Prostate gland (tissue), 2 donors: ENCODE measurements at regions not wholly inside any gene's neighbourhood (a gene's known extent, or its start where the extent isn't known, plus 50 kb on each side); places are given as distances from the start of the nearest gene placed in this dataset.

Source experiments
- DNase-seq: peaks from one replicate; pipeline ENCODE4 v3.0.0-alpha.2; 2019; ENCODE audit warnings: low spot score
- H3K27ac ChIP-seq, 2 donors: fragments of 200-600 bp; sonication (generic); 2 replicates each; pipeline ENCODE4 v1.5.1; 2017 to 2019
- H3K27me3 ChIP-seq: fragments of 200-600 bp; sonication (generic); replicated peaks from 2 replicates; pipeline ENCODE4 v1.5.1; 2019; ENCODE audit not compliant: insufficient read depth
- H3K36me3 ChIP-seq, 2 donors: fragments of 200-600 bp; sonication (generic); 1 replicate in 1 of 2; 2 replicates in 1 of 2; pipeline versions ENCODE4 v1.5.1 to v1.8.1; 2017 to 2019
- H3K4me1 ChIP-seq: fragments of 200-600 bp; sonication (generic); replicated peaks from 2 replicates; pipeline ENCODE4 v1.5.1; 2019
- H3K4me3 ChIP-seq, 2 donors: fragments of 200-600 bp; sonication (generic); 2 replicates each; pipeline ENCODE4 v1.5.1; 2017 to 2019
- H3K9me3 ChIP-seq: fragments of 200-600 bp; sonication (generic); 2 replicates; pipeline ENCODE4 v1.5.1; 2017
- POLR2A ChIP-seq: fragments of 450-650 bp; IDR thresholded peaks from one replicate; pipeline ENCODE4 v1.6.1; 2016; ENCODE audit warnings: antibody characterized with exemption, mild to moderate bottlenecking
- POLR2AphosphoS5 ChIP-seq: sonication (generic); formaldehyde crosslinking; IDR thresholded peaks from one replicate; pipeline ENCODE4 v1.6.1; 2017; ENCODE audit warnings: antibody characterized with exemption
- WGBS: methylation state at CpG from one replicate; pipeline ENCODE4 v1.1.5; 2018; 5-methylcytosine and 5-hydroxymethylcytosine counted together
- intact Hi-C: fragments of 100-400 bp; cut with DNase I; formaldehyde crosslinking; loops from one replicate; pipeline ENCODE4 v1.14.2; 2022
- TF ChIP-seq, protein P1 (sequence below), 4 experiments: fragments of 200-600 bp in 2 of 4; fragments of 450-650 bp in 2 of 4; sonication (generic) in 2 of 4; IDR thresholded peaks; 1 replicate in 3 of 4; 2 replicates in 1 of 4; pipeline ENCODE4 v1.5.1; 2016 to 2019; ENCODE audit warnings: antibody characterized with exemption in 4 of 4, mild to moderate bottlenecking in 2 of 4, moderate library complexity in 2 of 4

DNA sequence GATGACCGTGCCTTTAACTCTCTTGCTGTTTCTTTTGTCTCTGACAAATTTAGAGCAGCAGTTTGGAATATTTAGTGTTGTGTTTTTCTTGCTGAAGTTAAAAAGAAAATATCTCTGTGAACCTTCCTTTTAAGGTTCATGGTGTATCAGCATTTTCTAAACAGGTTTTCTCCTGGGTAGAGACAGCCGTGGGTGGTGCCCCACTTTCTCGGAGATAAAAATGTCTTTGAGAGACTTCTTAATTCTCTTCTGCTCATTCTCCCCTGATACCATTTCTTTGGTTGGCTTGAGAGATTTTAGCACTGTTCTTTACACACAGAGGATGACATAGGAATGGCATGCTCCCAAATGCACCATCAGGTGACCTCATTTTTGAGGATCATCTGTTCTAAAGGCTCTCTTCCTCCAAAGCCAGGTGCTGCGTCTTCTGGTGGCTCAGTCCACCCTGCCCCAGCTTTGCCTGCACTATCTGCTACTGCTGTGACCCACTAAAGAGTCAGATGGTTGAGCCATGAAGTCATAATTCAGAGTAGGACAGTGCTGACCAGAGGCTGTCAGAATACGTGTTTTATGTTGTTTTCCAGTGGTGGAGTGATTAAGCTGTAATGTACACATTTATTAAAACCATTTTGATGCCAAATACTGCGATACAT, 90.3 kb upstream of the SLC10A2 start:
- no peaks in the 10 kb centered on the region for H3K27me3 ChIP-seq
- no peak overlapping the region for H3K4me3 ChIP-seq
- TF ChIP-seq POLR2AphosphoS5 (no peak), POLR2A (no peak)
- TF ChIP-seq, protein P1, sequence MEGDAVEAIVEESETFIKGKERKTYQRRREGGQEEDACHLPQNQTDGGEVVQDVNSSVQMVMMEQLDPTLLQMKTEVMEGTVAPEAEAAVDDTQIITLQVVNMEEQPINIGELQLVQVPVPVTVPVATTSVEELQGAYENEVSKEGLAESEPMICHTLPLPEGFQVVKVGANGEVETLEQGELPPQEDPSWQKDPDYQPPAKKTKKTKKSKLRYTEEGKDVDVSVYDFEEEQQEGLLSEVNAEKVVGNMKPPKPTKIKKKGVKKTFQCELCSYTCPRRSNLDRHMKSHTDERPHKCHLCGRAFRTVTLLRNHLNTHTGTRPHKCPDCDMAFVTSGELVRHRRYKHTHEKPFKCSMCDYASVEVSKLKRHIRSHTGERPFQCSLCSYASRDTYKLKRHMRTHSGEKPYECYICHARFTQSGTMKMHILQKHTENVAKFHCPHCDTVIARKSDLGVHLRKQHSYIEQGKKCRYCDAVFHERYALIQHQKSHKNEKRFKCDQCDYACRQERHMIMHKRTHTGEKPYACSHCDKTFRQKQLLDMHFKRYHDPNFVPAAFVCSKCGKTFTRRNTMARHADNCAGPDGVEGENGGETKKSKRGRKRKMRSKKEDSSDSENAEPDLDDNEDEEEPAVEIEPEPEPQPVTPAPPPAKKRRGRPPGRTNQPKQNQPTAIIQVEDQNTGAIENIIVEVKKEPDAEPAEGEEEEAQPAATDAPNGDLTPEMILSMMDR (IDR thresholded peaks at IDR 0.05), result no peak
- intact Hi-C loops, result no loop called here
- H3K27ac ChIP-seq, result no peak overlapping the region
- H3K9me3 ChIP-seq, result no peaks in the 10 kb centered on the region
- no peaks in the 10 kb centered on the region for H3K4me1 ChIP-seq
- no peak for DNase-seq
- 65% methylated on average over 6 of the region's 6 CpGs for WGBS
- H3K36me3 ChIP-seq, result no peaks in the 10 kb centered on the region

DNA sequence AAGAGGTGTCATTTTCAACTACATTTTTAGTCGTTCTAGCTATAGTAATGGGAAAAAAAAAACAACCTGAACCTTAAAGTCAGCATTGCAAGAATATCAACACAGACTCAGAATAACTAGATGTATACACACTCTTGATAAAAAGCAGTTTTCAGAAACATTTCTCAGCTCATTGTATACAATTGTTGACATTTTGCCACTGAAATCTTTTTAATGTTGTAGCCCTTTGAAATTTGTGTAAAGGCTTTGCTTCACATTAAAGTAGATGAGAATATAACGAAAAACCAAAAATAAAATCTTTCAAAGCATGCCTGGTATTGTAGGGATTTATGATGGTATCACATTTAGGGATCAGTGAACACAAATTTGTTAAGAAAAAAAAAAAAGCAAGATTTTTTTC, 87.2 kb upstream of the SLC10A2 start:
- H3K36me3 ChIP-seq, result no peaks in the 10 kb centered on the region
- H3K9me3 ChIP-seq, result no peaks in the 10 kb centered on the region
- no peaks in the 10 kb centered on the region for H3K4me1 ChIP-seq
- intact Hi-C loops, result no loop called here
- no peak overlapping the region for H3K4me3 ChIP-seq
- H3K27me3 ChIP-seq, result no peaks in the 10 kb centered on the region
- TF ChIP-seq, protein P1 (IDR thresholded peaks at IDR 0.05), result no peak
- TF ChIP-seq POLR2AphosphoS5, result no peak
- TF ChIP-seq POLR2A, result no peak
- 75% methylated on average over 2 of the region's 2 CpGs for WGBS
- no peak for DNase-seq
- H3K27ac ChIP-seq, result no peak overlapping the region

DNA sequence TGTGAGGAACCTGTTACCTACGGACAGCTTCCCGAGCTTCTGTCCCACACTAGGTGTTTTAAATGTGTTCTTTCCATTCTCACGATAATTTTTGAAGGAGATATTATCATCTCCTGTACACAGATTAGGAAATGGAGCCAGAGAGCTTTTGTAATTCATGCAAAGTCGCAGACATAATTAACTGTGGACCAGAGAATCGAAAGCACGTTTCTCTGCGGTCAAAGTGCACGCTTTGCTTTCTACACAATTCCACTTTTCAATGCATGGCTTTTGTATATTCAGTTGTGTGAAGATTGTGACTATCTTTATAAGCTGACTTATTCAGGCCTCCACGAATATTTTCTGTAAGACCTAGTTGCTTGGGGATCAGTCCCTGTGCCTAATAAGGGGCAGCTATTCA, 81.7 kb upstream of the SLC10A2 start:
- 83% methylated on average over 9 of the region's 9 CpGs for WGBS
- TF ChIP-seq POLR2AphosphoS5 (no peak), POLR2A (no peak)
- TF ChIP-seq, protein P1 (IDR thresholded peaks at IDR 0.05), result no peak
- H3K27me3 ChIP-seq, result no peaks in the 10 kb centered on the region
- intact Hi-C loops, result no loop called here
- no peaks in the 10 kb centered on the region for H3K36me3 ChIP-seq
- no peaks in the 10 kb centered on the region for H3K4me1 ChIP-seq
- DNase-seq, result no peak
- H3K9me3 ChIP-seq, result no peaks in the 10 kb centered on the region
- no peak overlapping the region for H3K27ac ChIP-seq
- H3K4me3 ChIP-seq, result no peak overlapping the region

DNA sequence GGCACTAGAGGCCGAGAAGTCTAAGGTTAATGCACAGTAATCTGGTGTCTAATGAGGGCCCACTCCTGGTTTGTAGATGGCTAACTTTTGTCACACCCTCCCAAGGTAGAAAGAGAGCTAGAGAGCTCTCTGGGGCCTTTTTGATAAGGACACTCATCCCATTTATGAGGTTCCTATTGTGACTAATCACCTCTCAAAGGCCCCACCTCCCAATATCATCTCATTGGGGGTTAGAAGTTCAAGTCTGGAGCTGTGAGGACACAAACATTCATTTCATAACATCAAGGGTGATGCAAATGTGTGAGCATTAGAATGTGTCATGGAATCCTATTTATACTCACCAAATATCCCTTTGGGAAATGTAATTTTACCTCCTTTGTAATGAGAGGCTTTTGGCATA, 79.2 kb upstream of the SLC10A2 start:
- DNase-seq, result no peak
- H3K9me3 ChIP-seq, result no peaks in the 10 kb centered on the region
- WGBS, result 91% methylated on average over 1 of the region's 1 CpG
- TF ChIP-seq POLR2AphosphoS5 (no peak), POLR2A (no peak)
- TF ChIP-seq, protein P1 (IDR thresholded peaks at IDR 0.05), result no peak
- no peak overlapping the region for H3K27ac ChIP-seq
- intact Hi-C loops, result no loop called here
- H3K4me3 ChIP-seq, result no peak overlapping the region
- H3K36me3 ChIP-seq, result no peaks in the 10 kb centered on the region
- H3K27me3 ChIP-seq, result no peaks in the 10 kb centered on the region
- no peaks in the 10 kb centered on the region for H3K4me1 ChIP-seq

DNA sequence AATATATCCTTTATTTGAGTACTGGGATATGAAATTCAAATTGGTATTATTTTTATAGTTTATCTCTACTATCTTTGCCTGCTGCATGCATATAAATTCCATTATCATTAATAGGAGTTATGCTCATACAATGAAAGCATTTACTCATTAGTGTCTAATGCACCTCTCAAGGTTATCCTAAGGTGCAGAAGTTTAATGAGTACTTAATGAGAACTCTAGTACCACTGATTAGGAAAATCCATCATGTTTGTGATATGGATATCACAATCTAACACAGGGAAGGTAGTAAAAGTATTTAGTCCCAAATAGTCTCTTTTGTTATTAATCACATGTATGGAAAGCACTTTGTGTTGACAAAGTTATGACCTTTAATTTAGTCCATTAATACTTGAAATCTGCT, 77.2 kb upstream of the SLC10A2 start:
- Histone ChIP-seq H3K27ac (no peak overlapping the region), H3K4me3 (no peak overlapping the region), H3K27me3 (no peaks in the 10 kb centered on the region), H3K9me3 (no peaks in the 10 kb centered on the region), H3K36me3 (no peaks in the 10 kb centered on the region), H3K4me1 (no peaks in the 10 kb centered on the region)
- DNase-seq, result no peak
- TF ChIP-seq, protein P1 (IDR thresholded peaks at IDR 0.05), result no peak
- TF ChIP-seq POLR2AphosphoS5 (no peak), POLR2A (no peak)
- intact Hi-C loops, result no loop called here
